OCI-LY7 (cell line): ENCODE measurements at regions not wholly inside any gene's neighbourhood (a gene's known extent, or its start where the extent isn't known, plus 50 kb on each side); places are given as distances from the start of the nearest gene placed in this dataset.

ENCODE experiments used
- BruUV-seq: library from RNA; stranded (reverse); fragments of 400-500 nt; replicated peaks from 2 replicates; lab custom pipeline; 2021; lab: Mats Ljungman, UMichigan
- CTCF ChIA-PET: fragments of 300-600 bp; sonication (Branson Sonifier 250); formaldehyde crosslinking; loops from one replicate; lab custom pipeline; 2022; ENCODE audit warnings: antibody characterized with exemption; ENCODE audit not compliant: unreplicated experiment; lab: Charles Lee
- POLR2A ChIA-PET: fragments of 300-600 bp; sonication (Branson Sonifier 250); formaldehyde crosslinking; loops from one replicate; lab custom pipeline; 2022; ENCODE audit warnings: antibody characterized with exemption; lab: Charles Lee
- DNase-seq: peaks from one replicate; pipeline ENCODE4 v3.0.0-alpha.2; 2015; ENCODE audit warnings: low spot score
- H2AFZ ChIP-seq: fragments of 200-600 bp; sonication (generic), shearing (Covaris generic); 2 replicates; pipeline ENCODE4 v1.6.1; 2014; ENCODE audit warnings: mild to moderate bottlenecking, antibody characterized with exemption, low read length, moderate library complexity
- H3K27ac ChIP-seq: fragments of 200-600 bp; sonication (generic); 2 replicates; pipeline ENCODE4 v1.5.1; 2014; ENCODE audit warnings: mixed run types, low read depth, mild to moderate bottlenecking, moderate library complexity, low read length, inconsistent platforms; ENCODE audit not compliant: poor library complexity, severe bottlenecking
- H3K36me3 ChIP-seq: fragments of 200-600 bp; sonication (generic); 2 replicates; pipeline ENCODE4 v1.6.1; 2014; ENCODE audit warnings: mild to moderate bottlenecking, antibody characterized with exemption, low read length, moderate library complexity, mixed read lengths; ENCODE audit not compliant: insufficient read depth
- H3K4me1 ChIP-seq: fragments of 200-600 bp; sonication (generic); 2 replicates; pipeline ENCODE4 v1.5.1; 2014; ENCODE audit warnings: mild to moderate bottlenecking, low read length; ENCODE audit not compliant: insufficient read depth, poor library complexity, severe bottlenecking
- H3K4me2 ChIP-seq: fragments of 200-600 bp; sonication (generic); 2 replicates; pipeline ENCODE4 v1.6.1; 2014; ENCODE audit warnings: mild to moderate bottlenecking, low read length
- H3K4me3 ChIP-seq: fragments of 200-600 bp; sonication (generic); 2 replicates; pipeline ENCODE4 v1.5.1; 2014; ENCODE audit warnings: mild to moderate bottlenecking, low read depth, low read length; ENCODE audit not compliant: poor library complexity, severe bottlenecking
- H3K79me2 ChIP-seq: fragments of 200-600 bp; sonication (generic); 2 replicates; pipeline ENCODE4 v1.6.1; 2016; ENCODE audit warnings: low read depth, mild to moderate bottlenecking, low read length, moderate library complexity, mixed read lengths; ENCODE audit not compliant: insufficient read depth
- H3K9me2 ChIP-seq: fragments of 200-600 bp; sonication (generic); 2 replicates; pipeline ENCODE4 v1.6.1; 2016; ENCODE audit warnings: mild to moderate bottlenecking, low read length, mixed read lengths; ENCODE audit not compliant: insufficient read depth
- H3K9me3 ChIP-seq: fragments of 200-600 bp; sonication (generic); 2 replicates; pipeline ENCODE4 v1.6.1; 2014; ENCODE audit warnings: mild to moderate bottlenecking, mixed run types, low read length, mixed read lengths
- H4K20me1 ChIP-seq: fragments of 200-600 bp; sonication (generic); 2 replicates; pipeline ENCODE4 v1.6.1; 2014; ENCODE audit warnings: mild to moderate bottlenecking, antibody characterized with exemption, low read length, moderate library complexity, mixed read lengths; ENCODE audit not compliant: insufficient read depth
- EZH2phosphoT487 ChIP-seq: fragments of 200-600 bp; sonication (generic); IDR thresholded peaks from 2 replicates; pipeline ENCODE4 v1.6.1; 2018; ENCODE audit warnings: low read depth, borderline replicate concordance, mild to moderate bottlenecking, mixed run types, antibody characterized with exemption, low read length, moderate library complexity, mixed read lengths
- intact Hi-C: fragments of 100-400 bp; cut with micrococcal nuclease; formaldehyde crosslinking; loops from one replicate; pipeline ENCODE4 v1.10.0; 2022; ENCODE audit not compliant: unreplicated experiment
- TF ChIP-seq, protein P1 (sequence below): fragments of 200-600 bp; sonication (generic); conservative IDR thresholded peaks from 2 replicates; pipeline ENCODE4 v1.5.1; 2014; ENCODE audit warnings: mild to moderate bottlenecking, antibody characterized with exemption, low read length, moderate library complexity, mixed read lengths

DNA sequence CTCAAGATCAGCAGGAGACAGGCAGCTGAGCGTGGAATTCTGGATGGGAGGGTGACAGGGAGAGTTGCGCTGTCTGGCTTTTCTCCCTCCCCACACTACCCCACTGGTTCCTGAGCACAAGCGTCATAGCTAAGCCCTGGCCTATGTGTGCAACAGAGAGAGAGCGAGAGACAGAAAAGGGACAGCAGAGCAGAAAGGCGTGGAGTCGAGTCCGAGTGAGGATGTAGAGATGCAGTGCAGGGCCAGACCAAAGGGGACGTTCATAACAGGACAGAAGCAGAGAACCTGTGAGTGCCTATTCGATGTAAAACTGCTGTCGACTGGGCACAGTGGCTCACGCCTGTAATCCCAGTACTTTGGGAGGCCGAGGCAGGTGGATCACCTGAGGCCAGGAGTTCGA is 94.0 kb upstream of the TMEM45B start:
- Histone ChIP-seq H3K4me1 (no peaks in the 10 kb centered on the region), H3K9me2 (no peaks in the 10 kb centered on the region), H3K36me3 (no peaks in the 10 kb centered on the region), H3K27ac (no peak overlapping the region), H2AFZ (no peak overlapping the region), H3K9me3 (no peaks in the 10 kb centered on the region), H3K4me3 (no peak overlapping the region), H4K20me1 (no peaks in the 10 kb centered on the region), H3K4me2 (no peak overlapping the region), H3K79me2 (no peaks in the 10 kb centered on the region)
- BruUV-seq, result no TSS peak
- intact Hi-C loops, result no loop called here
- TF ChIP-seq EZH2phosphoT487, result no peak
- TF ChIP-seq, protein P1, sequence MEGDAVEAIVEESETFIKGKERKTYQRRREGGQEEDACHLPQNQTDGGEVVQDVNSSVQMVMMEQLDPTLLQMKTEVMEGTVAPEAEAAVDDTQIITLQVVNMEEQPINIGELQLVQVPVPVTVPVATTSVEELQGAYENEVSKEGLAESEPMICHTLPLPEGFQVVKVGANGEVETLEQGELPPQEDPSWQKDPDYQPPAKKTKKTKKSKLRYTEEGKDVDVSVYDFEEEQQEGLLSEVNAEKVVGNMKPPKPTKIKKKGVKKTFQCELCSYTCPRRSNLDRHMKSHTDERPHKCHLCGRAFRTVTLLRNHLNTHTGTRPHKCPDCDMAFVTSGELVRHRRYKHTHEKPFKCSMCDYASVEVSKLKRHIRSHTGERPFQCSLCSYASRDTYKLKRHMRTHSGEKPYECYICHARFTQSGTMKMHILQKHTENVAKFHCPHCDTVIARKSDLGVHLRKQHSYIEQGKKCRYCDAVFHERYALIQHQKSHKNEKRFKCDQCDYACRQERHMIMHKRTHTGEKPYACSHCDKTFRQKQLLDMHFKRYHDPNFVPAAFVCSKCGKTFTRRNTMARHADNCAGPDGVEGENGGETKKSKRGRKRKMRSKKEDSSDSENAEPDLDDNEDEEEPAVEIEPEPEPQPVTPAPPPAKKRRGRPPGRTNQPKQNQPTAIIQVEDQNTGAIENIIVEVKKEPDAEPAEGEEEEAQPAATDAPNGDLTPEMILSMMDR, result no peak
- ChIA-PET POLR2A (no interaction called here), CTCF (no interaction called here)
- DNase-seq, result no peak

DNA sequence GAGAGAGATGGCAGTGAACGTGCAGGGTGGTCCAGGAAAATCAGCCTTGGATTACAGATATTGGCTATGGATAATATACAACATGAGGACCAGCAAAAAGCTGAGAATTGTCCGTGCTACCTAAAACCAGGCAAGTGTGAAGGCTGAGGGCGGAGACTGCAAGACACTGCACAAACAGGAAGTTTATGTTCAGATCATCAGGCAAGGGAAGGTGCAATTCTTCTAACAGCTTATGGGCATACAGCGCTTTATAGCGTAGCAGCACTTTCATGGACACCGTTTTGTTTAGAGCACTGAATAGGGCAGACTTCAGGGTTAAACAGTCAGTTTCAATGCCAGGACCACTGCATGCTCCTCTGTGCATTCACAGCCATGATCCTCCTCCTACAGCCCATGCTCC is 93.1 kb upstream of the TMEM45B start:
- Histone ChIP-seq H3K36me3 (no peaks in the 10 kb centered on the region), H3K79me2 (no peaks in the 10 kb centered on the region), H3K27ac (no peak overlapping the region), H2AFZ (no peak overlapping the region), H3K4me2 (no peak overlapping the region), H3K9me3 (no peaks in the 10 kb centered on the region), H3K4me3 (no peak overlapping the region), H4K20me1 (no peaks in the 10 kb centered on the region), H3K4me1 (no peaks in the 10 kb centered on the region), H3K9me2 (no peaks in the 10 kb centered on the region)
- ChIA-PET POLR2A (interaction anchor here (0.6 kb wide), 1 partner anchor 166 kb away, joined by 4 read pairs; no protein-coding TSS in a partner anchor), CTCF (interaction anchor here (0.5 kb wide), 1 partner anchor 773 kb away, joined by 3 read pairs; no protein-coding TSS in a partner anchor)
- BruUV-seq, result no TSS peak
- intact Hi-C loops, result no loop called here
- no peak for DNase-seq
- TF ChIP-seq, protein P1, result no peak
- no peak for TF ChIP-seq EZH2phosphoT487

DNA sequence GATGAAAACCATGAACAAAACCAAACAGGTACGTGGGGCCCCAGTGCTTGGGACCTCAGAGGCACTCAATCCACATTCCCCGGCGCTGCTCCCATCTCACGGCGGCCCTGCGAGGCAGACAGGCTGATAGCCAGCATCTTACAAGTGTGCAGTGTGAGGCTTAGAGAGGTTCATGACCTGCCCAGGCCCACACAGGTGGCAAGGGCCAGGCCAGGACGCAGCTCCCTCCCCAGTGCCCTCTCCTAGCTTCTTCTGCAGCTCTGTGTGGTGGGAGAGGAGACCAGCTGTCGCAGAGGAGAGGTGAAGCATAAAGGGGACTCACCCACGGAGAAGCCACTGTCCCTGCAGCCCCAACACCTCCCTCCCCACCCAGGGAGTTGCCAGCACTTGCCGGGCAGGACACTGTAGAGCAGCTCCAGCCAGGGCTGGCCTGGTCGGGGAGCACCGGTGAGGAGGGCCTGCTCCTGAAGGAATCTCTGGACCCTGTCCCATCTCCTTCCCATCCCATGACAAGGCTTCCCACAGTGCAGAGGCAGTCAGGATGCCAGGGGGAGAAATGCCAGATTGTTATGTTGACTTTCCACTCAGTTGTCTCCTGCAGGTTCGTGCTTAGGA is 92.4 kb upstream of the TMEM45B start:
- Histone ChIP-seq H2AFZ (no peak overlapping the region), H3K36me3 (no peaks in the 10 kb centered on the region), H3K4me2 (no peak overlapping the region), H3K27ac (no peak overlapping the region), H3K4me3 (no peak overlapping the region), H3K4me1 (no peaks in the 10 kb centered on the region), H3K9me2 (no peaks in the 10 kb centered on the region), H4K20me1 (no peaks in the 10 kb centered on the region), H3K9me3 (no peaks in the 10 kb centered on the region), H3K79me2 (no peaks in the 10 kb centered on the region)
- DNase-seq, result no peak
- no peak for TF ChIP-seq EZH2phosphoT487
- TF ChIP-seq, protein P1, result no peak
- no TSS peak for BruUV-seq
- intact Hi-C loops, result no loop called here
- POLR2A ChIA-PET, result no interaction called here
- CTCF ChIA-PET, result no interaction called here
